Thyroid gland (tissue), 4 donors: ENCODE measurements at regions not wholly inside any gene's neighbourhood (a gene's known extent, or its start where the extent isn't known, plus 50 kb on each side); places are given as distances from the start of the nearest gene placed in this dataset.

Experiments
- POLR2A ChIP-seq, 2 donors: fragments of 450-650 bp; IDR thresholded peaks; one replicate each; pipeline ENCODE4 v1.6.1; 2017; ENCODE audit warnings: antibody characterized with exemption in 2 of 2, mild to moderate bottlenecking in 2 of 2, moderate library complexity in 1 of 2
- TF ChIP-seq, protein P1 (sequence below), 6 experiments: fragments of 200-600 bp in 3 of 6; fragments of 450-650 bp in 3 of 6; sonication (generic) in 3 of 6; IDR thresholded peaks; one replicate each; pipeline ENCODE4 v1.5.1; 2016 to 2019; ENCODE audit warnings: antibody characterized with exemption in 6 of 6, mild to moderate bottlenecking in 2 of 6, inconsistent platforms in 1 of 6, moderate library complexity in 1 of 6

GRCh38 chr9:87179553-87180340 is 232.4 kb upstream of the GAS1 start:
- TF ChIP-seq, protein P1, sequence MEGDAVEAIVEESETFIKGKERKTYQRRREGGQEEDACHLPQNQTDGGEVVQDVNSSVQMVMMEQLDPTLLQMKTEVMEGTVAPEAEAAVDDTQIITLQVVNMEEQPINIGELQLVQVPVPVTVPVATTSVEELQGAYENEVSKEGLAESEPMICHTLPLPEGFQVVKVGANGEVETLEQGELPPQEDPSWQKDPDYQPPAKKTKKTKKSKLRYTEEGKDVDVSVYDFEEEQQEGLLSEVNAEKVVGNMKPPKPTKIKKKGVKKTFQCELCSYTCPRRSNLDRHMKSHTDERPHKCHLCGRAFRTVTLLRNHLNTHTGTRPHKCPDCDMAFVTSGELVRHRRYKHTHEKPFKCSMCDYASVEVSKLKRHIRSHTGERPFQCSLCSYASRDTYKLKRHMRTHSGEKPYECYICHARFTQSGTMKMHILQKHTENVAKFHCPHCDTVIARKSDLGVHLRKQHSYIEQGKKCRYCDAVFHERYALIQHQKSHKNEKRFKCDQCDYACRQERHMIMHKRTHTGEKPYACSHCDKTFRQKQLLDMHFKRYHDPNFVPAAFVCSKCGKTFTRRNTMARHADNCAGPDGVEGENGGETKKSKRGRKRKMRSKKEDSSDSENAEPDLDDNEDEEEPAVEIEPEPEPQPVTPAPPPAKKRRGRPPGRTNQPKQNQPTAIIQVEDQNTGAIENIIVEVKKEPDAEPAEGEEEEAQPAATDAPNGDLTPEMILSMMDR (IDR thresholded peaks at IDR 0.05) = no peak
- no peak for TF ChIP-seq POLR2A (IDR thresholded peaks at IDR 0.05)
